PFSK-1 (cell line): ENCODE measurements at regions not wholly inside any gene's neighbourhood (a gene's known extent, or its start where the extent isn't known, plus 50 kb on each side); places are given as distances from the start of the nearest gene placed in this dataset.

Experiments used
- FOXP2 ChIP-seq: optimal IDR thresholded peaks from 2 replicates; pipeline ENCODE3; 2011; ENCODE audit warnings: borderline replicate concordance, control low read depth, inconsistent platforms; ENCODE audit not compliant: insufficient read depth; ENCODE audit errors: extremely low read length, extremely low read depth
- POLR2AphosphoS5 ChIP-seq: IDR thresholded peaks from 2 replicates; pipeline ENCODE4 v1.6.1; 2012; ENCODE audit warnings: low read depth, mild to moderate bottlenecking, control low read depth, low read length, moderate library complexity
- SIN3A ChIP-seq: IDR thresholded peaks from 2 replicates; pipeline ENCODE4 v1.6.1; 2012; ENCODE audit warnings: mild to moderate bottlenecking, low read length, moderate library complexity, borderline replicate concordance; ENCODE audit not compliant: insufficient read depth
- TAF1 ChIP-seq: IDR thresholded peaks from 2 replicates; pipeline ENCODE4 v1.6.1; 2012; ENCODE audit warnings: low read length, control low read depth, borderline replicate concordance; ENCODE audit not compliant: insufficient read depth
- TF ChIP-seq, protein P1 (sequence below), 2 experiments: IDR thresholded peaks; 2 replicates each; pipeline versions ENCODE4 v1.6.1 to v1.8.0; 2011 to 2012; ENCODE audit warnings: low read depth in 2 of 2, low read length in 2 of 2, control low read depth in 1 of 2, inconsistent platforms in 1 of 2, mild to moderate bottlenecking in 1 of 2, moderate library complexity in 1 of 2; ENCODE audit not compliant: insufficient read depth in 1 of 2

DNA sequence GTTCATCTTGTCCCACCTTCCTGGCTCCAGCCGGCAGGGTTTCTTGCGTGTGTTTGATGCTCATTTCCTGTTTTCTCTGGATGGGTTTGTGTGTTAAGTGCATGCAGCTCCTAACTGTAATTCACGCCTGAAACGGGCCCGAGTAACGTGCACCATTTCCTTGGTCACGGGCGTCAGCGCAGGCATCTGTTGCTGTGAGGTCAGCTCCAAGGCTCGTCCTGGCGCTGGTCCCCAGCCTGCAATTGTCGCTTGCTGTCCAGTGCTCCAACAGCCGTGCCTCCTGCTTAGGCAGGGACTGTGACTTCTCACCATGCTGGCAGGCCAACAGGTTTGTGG lies 201.1 kb downstream of the GLRX3 start:
- no peak for TF ChIP-seq TAF1
- TF ChIP-seq POLR2AphosphoS5, result no peak
- TF ChIP-seq, protein P1, sequence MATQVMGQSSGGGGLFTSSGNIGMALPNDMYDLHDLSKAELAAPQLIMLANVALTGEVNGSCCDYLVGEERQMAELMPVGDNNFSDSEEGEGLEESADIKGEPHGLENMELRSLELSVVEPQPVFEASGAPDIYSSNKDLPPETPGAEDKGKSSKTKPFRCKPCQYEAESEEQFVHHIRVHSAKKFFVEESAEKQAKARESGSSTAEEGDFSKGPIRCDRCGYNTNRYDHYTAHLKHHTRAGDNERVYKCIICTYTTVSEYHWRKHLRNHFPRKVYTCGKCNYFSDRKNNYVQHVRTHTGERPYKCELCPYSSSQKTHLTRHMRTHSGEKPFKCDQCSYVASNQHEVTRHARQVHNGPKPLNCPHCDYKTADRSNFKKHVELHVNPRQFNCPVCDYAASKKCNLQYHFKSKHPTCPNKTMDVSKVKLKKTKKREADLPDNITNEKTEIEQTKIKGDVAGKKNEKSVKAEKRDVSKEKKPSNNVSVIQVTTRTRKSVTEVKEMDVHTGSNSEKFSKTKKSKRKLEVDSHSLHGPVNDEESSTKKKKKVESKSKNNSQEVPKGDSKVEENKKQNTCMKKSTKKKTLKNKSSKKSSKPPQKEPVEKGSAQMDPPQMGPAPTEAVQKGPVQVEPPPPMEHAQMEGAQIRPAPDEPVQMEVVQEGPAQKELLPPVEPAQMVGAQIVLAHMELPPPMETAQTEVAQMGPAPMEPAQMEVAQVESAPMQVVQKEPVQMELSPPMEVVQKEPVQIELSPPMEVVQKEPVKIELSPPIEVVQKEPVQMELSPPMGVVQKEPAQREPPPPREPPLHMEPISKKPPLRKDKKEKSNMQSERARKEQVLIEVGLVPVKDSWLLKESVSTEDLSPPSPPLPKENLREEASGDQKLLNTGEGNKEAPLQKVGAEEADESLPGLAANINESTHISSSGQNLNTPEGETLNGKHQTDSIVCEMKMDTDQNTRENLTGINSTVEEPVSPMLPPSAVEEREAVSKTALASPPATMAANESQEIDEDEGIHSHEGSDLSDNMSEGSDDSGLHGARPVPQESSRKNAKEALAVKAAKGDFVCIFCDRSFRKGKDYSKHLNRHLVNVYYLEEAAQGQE (IDR thresholded peaks at IDR 0.05; ENCODE audit: insufficient read depth in 1 of 2, low read depth in 2 of 2, low read length in 2 of 2), result no peak
- TF ChIP-seq SIN3A, result no peak
- no peak for TF ChIP-seq FOXP2
